B cell (primary cell): ENCODE measurements at regions not wholly inside any gene's neighbourhood (a gene's known extent, or its start where the extent isn't known, plus 50 kb on each side); places are given as distances from the start of the nearest gene placed in this dataset.

Experiments used
- ATAC-seq: fragments of 200-7000 bp; cut with Tn5 transposase; one replicate; pipeline ENCODE4 v1.10.0; 2021; ENCODE audit warnings: low read depth, mild to moderate bottlenecking, moderate number of reproducible peaks, moderate library complexity
- CTCF ChIA-PET: fragments of 350-600 bp; sonication (Branson Sonifier 250); formaldehyde crosslinking; loops from one replicate; lab custom pipeline; 2021; ENCODE audit warnings: antibody characterized with exemption, inconsistent platforms; lab: Charles Lee
- POLR2A ChIA-PET: fragments of 350-600 bp; sonication (Branson Sonifier 250); formaldehyde crosslinking; loops from one replicate; lab custom pipeline; 2021; ENCODE audit warnings: antibody characterized with exemption; lab: Charles Lee
- DNase-seq: peaks from one replicate; pipeline ENCODE4 v3.0.0; 2013
- H2AFZ ChIP-seq: 2 replicates; pipeline ENCODE4 v1.6.1; 2012; ENCODE audit warnings: mild to moderate bottlenecking, low read depth, low read length; ENCODE audit not compliant: insufficient read depth, poor library complexity, severe bottlenecking
- H3K27ac ChIP-seq, 2 donors: 1 replicate in 1 of 2; 2 replicates in 1 of 2; pipeline ENCODE4 v1.5.1; 2012 to 2013; ENCODE audit warnings: low read length in 2 of 2, mild to moderate bottlenecking in 2 of 2, moderate library complexity in 1 of 2
- H3K27me3 ChIP-seq, 4 experiments: fragments of 200-600 bp in 1 of 4; sonication (generic) in 1 of 4; replicated peaks in 1 of 4; 1 replicate in 2 of 4; 2 replicates in 2 of 4; pipeline versions ENCODE4 v1.6.1 to v1.7.0; 2013 to 2016; ENCODE audit warnings: low read length in 3 of 4, mild to moderate bottlenecking in 2 of 4, mixed read lengths in 1 of 4, moderate library complexity in 1 of 4; ENCODE audit not compliant: insufficient read depth in 4 of 4, control insufficient read depth in 3 of 4; ENCODE audit errors: control extremely low read depth in 1 of 4
- H3K36me3 ChIP-seq, 2 experiments: replicated peaks in 1 of 2; 1 replicate in 1 of 2; 2 replicates in 1 of 2; pipeline versions ENCODE4 v1.6.1 to v1.7.1; 2013; ENCODE audit warnings: low read length in 1 of 2; ENCODE audit not compliant: insufficient read depth in 2 of 2, control insufficient read depth in 1 of 2; ENCODE audit errors: control extremely low read depth in 1 of 2, extremely low read depth in 1 of 2
- H3K4me1 ChIP-seq, 2 donors: fragments of 200-600 bp in 1 of 2; sonication (generic) in 1 of 2; 1 replicate in 1 of 2; 2 replicates in 1 of 2; pipeline versions ENCODE4 v1.5.1 to v1.6.1; 2013 to 2017; ENCODE audit warnings: low read length in 2 of 2; ENCODE audit not compliant: control insufficient read depth in 2 of 2, insufficient read depth in 2 of 2
- H3K4me2 ChIP-seq: replicated peaks from 2 replicates; pipeline ENCODE3; 2012; ENCODE audit warnings: mild to moderate bottlenecking, low read depth, low read length; ENCODE audit not compliant: poor library complexity, severe bottlenecking
- H3K4me3 ChIP-seq, 5 experiments: fragments of 200-600 bp in 1 of 5; sonication (generic) in 1 of 5; 1 replicate in 3 of 5; 2 replicates in 2 of 5; pipeline versions ENCODE4 v1.5.1 to v1.7.0; 2011 to 2016; ENCODE audit warnings: low read length in 4 of 5, mild to moderate bottlenecking in 4 of 5, low read depth in 2 of 5, control low read depth in 1 of 5, moderate library complexity in 1 of 5; ENCODE audit not compliant: insufficient read depth in 1 of 5; ENCODE audit errors: control extremely low read depth in 1 of 5, extremely low read depth in 1 of 5
- H3K79me2 ChIP-seq: fragments of 200-600 bp; sonication (generic); one replicate; pipeline ENCODE4 v1.6.0; 2016; ENCODE audit warnings: low read length; ENCODE audit not compliant: control insufficient read depth, insufficient read depth
- H3K9ac ChIP-seq: fragments of 200-600 bp; sonication (generic); 2 replicates; pipeline ENCODE4 v1.6.1; 2017; ENCODE audit warnings: mild to moderate bottlenecking, low read length, moderate library complexity
- H3K9me3 ChIP-seq, 3 donors: one replicate each; pipeline versions ENCODE4 v1.6.1 to v1.7.1; 2013; ENCODE audit warnings: low read length in 2 of 3; ENCODE audit not compliant: control insufficient read depth in 2 of 3, insufficient read depth in 1 of 3; ENCODE audit errors: control extremely low read depth in 1 of 3
- H4K20me1 ChIP-seq: 2 replicates; pipeline ENCODE4 v1.6.0; 2012; ENCODE audit warnings: mild to moderate bottlenecking, low read length; ENCODE audit not compliant: insufficient read depth, control insufficient read depth, poor library complexity, severe bottlenecking
- H3K27ac Mint-ChIP-seq: one replicate; pipeline ENCODE4 v1.8.0; 2021; ENCODE audit warnings: mixed read lengths
- H3K27me3 Mint-ChIP-seq: one replicate; pipeline ENCODE4 v1.8.0; 2021; ENCODE audit warnings: mixed read lengths
- H3K4me1 Mint-ChIP-seq: one replicate; pipeline ENCODE4 v1.8.0; 2021; ENCODE audit warnings: mixed read lengths
- H3K4me3 Mint-ChIP-seq: one replicate; pipeline ENCODE4 v1.8.0; 2021; ENCODE audit warnings: mixed read lengths
- H3K9me3 Mint-ChIP-seq: one replicate; pipeline ENCODE4 v1.8.0; 2022; ENCODE audit warnings: mixed read lengths; ENCODE audit not compliant: insufficient read depth
- CTCF ChIP-seq: fragments of 200-600 bp; IDR thresholded peaks from one replicate; pipeline ENCODE4 v1.8.0; 2022; ENCODE audit warnings: antibody characterized with exemption, mild to moderate bottlenecking
- EZH2 ChIP-seq: IDR thresholded peaks from 2 replicates; pipeline ENCODE4 v1.6.1; 2012; ENCODE audit warnings: borderline replicate concordance, low read depth, mild to moderate bottlenecking, moderate library complexity, low read length; ENCODE audit not compliant: insufficient read depth, poor library complexity, severe bottlenecking
- WGBS: methylation state at CpG from one replicate; pipeline ENCODE4 v1.1.5; 2013; ENCODE audit warnings: missing lambda C conversion rate; ENCODE audit not compliant: insufficient coverage; 5-methylcytosine and 5-hydroxymethylcytosine counted together
- intact Hi-C: fragments of 100-400 bp; cut with micrococcal nuclease; formaldehyde crosslinking; loops from one replicate; pipeline ENCODE4 v1.10.0; 2022

DNA sequence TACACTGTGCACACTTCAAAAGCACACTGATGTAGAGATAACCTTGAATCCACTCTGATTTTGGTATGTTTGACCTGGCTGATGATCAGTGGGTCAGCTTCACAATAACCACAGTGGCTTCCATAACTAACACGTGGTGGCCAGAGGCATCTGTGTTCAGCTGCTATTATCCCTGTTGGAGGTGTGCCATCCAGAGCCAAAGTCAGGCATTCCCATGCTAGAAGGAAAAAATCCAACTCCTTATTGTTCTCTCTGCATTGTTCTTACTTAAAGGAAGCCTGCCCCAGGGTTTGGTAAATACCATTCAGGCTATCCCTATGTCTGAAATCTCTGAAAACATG is 127.3 kb upstream of the MON1B start:
- no peaks in the 10 kb centered on the region for H3K79me2 ChIP-seq
- no peak overlapping the region for H3K27ac Mint-ChIP-seq
- H3K36me3 ChIP-seq: no peaks in the 10 kb centered on the region
- no peak for ATAC-seq
- no peak overlapping the region for H3K27ac ChIP-seq
- no peaks in the 10 kb centered on the region for H3K27me3 ChIP-seq
- H3K4me1 Mint-ChIP-seq: no peaks in the 10 kb centered on the region
- TF ChIP-seq CTCF (no peak), EZH2 (no peak)
- H3K9me3 Mint-ChIP-seq: no peaks in the 10 kb centered on the region
- no peaks in the 10 kb centered on the region for H3K9me3 ChIP-seq
- H3K9ac ChIP-seq: no peak overlapping the region
- H3K4me3 ChIP-seq: no peak overlapping the region
- H2AFZ ChIP-seq: no peak overlapping the region
- H3K4me1 ChIP-seq: peaks cover 0 to 4% of the 10 kb centered on the region in 2 donors
- POLR2A ChIA-PET: no interaction called here
- CTCF ChIA-PET: no interaction called here
- no peaks in the 10 kb centered on the region for H4K20me1 ChIP-seq
- intact Hi-C loops: no loop called here
- no peak overlapping the region for H3K4me3 Mint-ChIP-seq
- DNase-seq: no peak
- H3K27me3 Mint-ChIP-seq: peaks cover 3% of the 10 kb centered on the region
- WGBS: 38% methylated on average over 1 of the region's 1 CpG
- no peak overlapping the region for H3K4me2 ChIP-seq

DNA sequence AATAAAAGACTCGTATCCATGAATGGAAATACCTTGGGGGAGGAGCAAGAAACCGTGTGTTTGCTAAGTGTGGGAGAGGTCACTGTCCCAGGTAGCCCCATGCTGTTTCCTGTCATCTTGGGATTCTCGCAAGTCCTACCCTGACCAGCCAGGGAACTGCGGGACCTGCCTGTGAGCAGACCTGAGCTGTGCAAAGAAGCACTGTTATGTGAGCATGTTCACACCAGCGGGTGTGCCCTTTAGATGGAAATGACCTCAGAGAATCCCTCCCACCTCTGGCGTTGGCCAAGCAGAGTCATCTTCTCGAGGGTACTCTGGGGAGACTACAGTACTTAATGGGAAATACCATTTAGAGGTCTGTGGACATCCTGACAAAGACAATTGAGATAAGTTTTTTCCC is 127.0 kb upstream of the MON1B start:
- DNase-seq (no peak), ATAC-seq (no peak)
- Histone ChIP-seq H3K27ac (no peak overlapping the region), H3K4me1 (peaks cover 0 to 4% of the 10 kb centered on the region in 2 donors), H3K27me3 (no peaks in the 10 kb centered on the region), H2AFZ (no peak overlapping the region), H3K4me2 (no peak overlapping the region), H4K20me1 (no peaks in the 10 kb centered on the region), H3K9me3 (no peaks in the 10 kb centered on the region), H3K79me2 (no peaks in the 10 kb centered on the region), H3K9ac (no peak overlapping the region), H3K36me3 (no peaks in the 10 kb centered on the region), H3K4me3 (no peak overlapping the region)
- TF ChIP-seq EZH2: no peak
- TF ChIP-seq CTCF: no peak
- Mint-ChIP-seq H3K27ac (no peak overlapping the region), H3K9me3 (no peaks in the 10 kb centered on the region), H3K4me3 (no peak overlapping the region), H3K27me3 (peaks cover 3% of the 10 kb centered on the region), H3K4me1 (no peaks in the 10 kb centered on the region)
- intact Hi-C loops: no loop called here
- 90% methylated on average over 4 of the region's 7 CpGs for WGBS
- ChIA-PET CTCF (no interaction called here), POLR2A (no interaction called here)
